Dermis microvascular lymphatic vessel endothelial cell (primary cell): ENCODE measurements at regions not wholly inside any gene's neighbourhood (a gene's known extent, or its start where the extent isn't known, plus 50 kb on each side); places are given as distances from the start of the nearest gene placed in this dataset.

ENCODE experiments used
- DNase-seq, 2 donors: peaks; one replicate each; pipeline versions ENCODE4 v3.0.0 to v3.0.0-alpha.2; 2010; ENCODE audit warnings: low read depth in 2 of 2

GRCh38 chr16:51392521-51393187, 241.6 kb upstream of the SALL1 start:
- DNase-seq = peak in 1 of 2 donors; percentile 7

GRCh38 chr16:51391798-51392511, 240.9 kb upstream of the SALL1 start:
- no peak for DNase-seq

- DNase-seq = no peak
These were observed 239.8 kb upstream of the SALL1 start for GRCh38 chr16:51390877-51391276.

- no peak for DNase-seq
These were observed 238.8 kb upstream of the SALL1 start for GRCh38 chr16:51389881-51390280.

- no peak for DNase-seq
These were observed 237.5 kb upstream of the SALL1 start for GRCh38 chr16:51388516-51388951.

GRCh38 chr16:51383909-51384308, 232.8 kb upstream of the SALL1 start:
- DNase-seq = no peak

- DNase-seq = no peak
These were observed 231.9 kb upstream of the SALL1 start for GRCh38 chr16:51382940-51383339.

GRCh38 chr16:51382211-51382610, 231.1 kb upstream of the SALL1 start:
- no peak for DNase-seq

GRCh38 chr16:51376080-51376479, 225.0 kb upstream of the SALL1 start:
- no peak for DNase-seq

- DNase-seq = no peak
These were observed 223.7 kb upstream of the SALL1 start for GRCh38 chr16:51374790-51375189.

GRCh38 chr16:51374346-51374745, 223.3 kb upstream of the SALL1 start:
- DNase-seq = no peak

GRCh38 chr16:51365715-51366114, 214.6 kb upstream of the SALL1 start:
- no peak for DNase-seq

GRCh38 chr16:51359141-51359955, 208.3 kb upstream of the SALL1 start:
- no peak for DNase-seq

GRCh38 chr16:51357839-51358238, 206.8 kb upstream of the SALL1 start:
- no peak for DNase-seq

GRCh38 chr16:51355875-51356274, 204.8 kb upstream of the SALL1 start:
- no peak for DNase-seq

- no peak for DNase-seq
These were observed 204.1 kb upstream of the SALL1 start for GRCh38 chr16:51355195-51355594.

GRCh38 chr16:51353055-51353454, 202.0 kb upstream of the SALL1 start:
- DNase-seq = no peak

GRCh38 chr16:51349626-51350025, 198.6 kb upstream of the SALL1 start:
- no peak for DNase-seq

GRCh38 chr16:51343411-51343810, 192.3 kb upstream of the SALL1 start:
- no peak for DNase-seq

GRCh38 chr16:51341204-51341603, 190.1 kb upstream of the SALL1 start:
- no peak for DNase-seq

- DNase-seq = no peak
These were observed 186.6 kb upstream of the SALL1 start for GRCh38 chr16:51337662-51338061.

- DNase-seq = no peak
These were observed 177.7 kb upstream of the SALL1 start for GRCh38 chr16:51328733-51329132.
